Thoracic aorta (tissue), 2 donors: ENCODE measurements at regions not wholly inside any gene's neighbourhood (a gene's known extent, or its start where the extent isn't known, plus 50 kb on each side); places are given as distances from the start of the nearest gene placed in this dataset.

Experiments
- ATAC-seq: fragments of 150-250 bp; one replicate; pipeline ENCODE4 v1.8.0; 2017; ENCODE audit warnings: low read depth; ENCODE audit not compliant: insufficient number of reproducible peaks, low FRiP score
- DNase-seq: peaks from one replicate; pipeline ENCODE4 v3.0.0-alpha.2; 2020; ENCODE audit warnings: low spot score
- H3K27ac ChIP-seq, 2 donors: fragments of 200-600 bp; sonication (generic); 1 replicate in 1 of 2; 2 replicates in 1 of 2; pipeline ENCODE4 v1.5.1; 2016; ENCODE audit warnings: mild to moderate bottlenecking in 2 of 2, moderate library complexity in 2 of 2
- H3K27me3 ChIP-seq: fragments of 200-600 bp; sonication (generic); replicated peaks from 2 replicates; pipeline ENCODE4 v1.6.0; 2016; ENCODE audit warnings: mild to moderate bottlenecking; ENCODE audit not compliant: insufficient read depth
- H3K36me3 ChIP-seq: fragments of 200-600 bp; sonication (generic); one replicate; pipeline ENCODE4 v1.5.1; 2016
- H3K4me1 ChIP-seq, 2 donors: fragments of 200-600 bp; sonication (generic); 1 replicate in 1 of 2; 2 replicates in 1 of 2; pipeline versions ENCODE4 v1.5.1 to v1.6.0; 2016; ENCODE audit warnings: low read depth in 2 of 2, mild to moderate bottlenecking in 1 of 2; ENCODE audit not compliant: control insufficient read depth in 1 of 2
- H3K4me3 ChIP-seq: fragments of 200-600 bp; sonication (generic); 2 replicates; pipeline ENCODE4 v1.5.1; 2016; ENCODE audit warnings: mild to moderate bottlenecking
- H3K9me3 ChIP-seq: fragments of 200-600 bp; sonication (generic); 2 replicates; pipeline ENCODE4 v1.5.1; 2016
- CTCF ChIP-seq: fragments of 200-600 bp; sonication (generic); IDR thresholded peaks from one replicate; pipeline ENCODE4 v1.5.1; 2019; ENCODE audit warnings: antibody characterized with exemption

GRCh38 chr12:25645427-25645826 is 92.3 kb upstream of the LMNTD1 start:
- no peaks in the 10 kb centered on the region for H3K9me3 ChIP-seq
- ATAC-seq (no peak), DNase-seq (no peak)
- H3K4me1 ChIP-seq: peaks cover 3 to 9% of the 10 kb centered on the region in 2 donors
- no peaks in the 10 kb centered on the region for H3K27me3 ChIP-seq
- H3K4me3 ChIP-seq: no peak overlapping the region
- H3K27ac ChIP-seq: no peak overlapping the region
- no peaks in the 10 kb centered on the region for H3K36me3 ChIP-seq
- TF ChIP-seq CTCF: no peak

GRCh38 chr12:25651931-25652330 is 98.8 kb upstream of the LMNTD1 start:
- no peak for TF ChIP-seq CTCF
- Histone ChIP-seq H3K4me3 (no peak overlapping the region), H3K36me3 (no peaks in the 10 kb centered on the region), H3K9me3 (no peaks in the 10 kb centered on the region), H3K4me1 (peaks cover 3 to 9% of the 10 kb centered on the region in 2 donors), H3K27me3 (no peaks in the 10 kb centered on the region), H3K27ac (no peak overlapping the region)
- no peak for ATAC-seq
- DNase-seq: no peak

GRCh38 chr12:25652371-25652770 is 99.3 kb upstream of the LMNTD1 start:
- no peak for TF ChIP-seq CTCF
- peaks cover 3 to 9% of the 10 kb centered on the region in 2 donors for H3K4me1 ChIP-seq
- H3K9me3 ChIP-seq: no peaks in the 10 kb centered on the region
- ATAC-seq (no peak), DNase-seq (no peak)
- no peak overlapping the region for H3K4me3 ChIP-seq
- H3K27me3 ChIP-seq: no peaks in the 10 kb centered on the region
- H3K36me3 ChIP-seq: no peaks in the 10 kb centered on the region
- H3K27ac ChIP-seq: no peak overlapping the region

- no peak overlapping the region for H3K4me3 ChIP-seq
- peaks cover under 1 to 3% of the 10 kb centered on the region in 2 donors for H3K4me1 ChIP-seq
- ATAC-seq (no peak), DNase-seq (no peak)
- no peak for TF ChIP-seq CTCF
- no peaks in the 10 kb centered on the region for H3K9me3 ChIP-seq
- H3K36me3 ChIP-seq: no peaks in the 10 kb centered on the region
- H3K27me3 ChIP-seq: no peaks in the 10 kb centered on the region
- no peak overlapping the region for H3K27ac ChIP-seq
Observed at GRCh38 chr12:25653487-25654175, 100.5 kb upstream of the LMNTD1 start.

GRCh38 chr12:25655702-25656101 is 102.6 kb upstream of the LMNTD1 start:
- Histone ChIP-seq H3K27ac (no peak overlapping the region), H3K36me3 (no peaks in the 10 kb centered on the region), H3K9me3 (no peaks in the 10 kb centered on the region), H3K27me3 (no peaks in the 10 kb centered on the region), H3K4me1 (no peaks in the 10 kb centered on the region), H3K4me3 (no peak overlapping the region)
- no peak for TF ChIP-seq CTCF
- DNase-seq: no peak
- ATAC-seq: no peak
